ENCODE measurements at regions not wholly inside any gene's neighbourhood (a gene's known extent, or its start where the extent isn't known, plus 50 kb on each side); places are given as distances from the start of the nearest gene placed in this dataset.

- Histone ChIP-seq H3K4me1 (ENCODE audit: low read length) (no peaks in the 10 kb centered on the region), H3K79me2 (ENCODE audit: low read length) (no peaks in the 10 kb centered on the region), H3F3A (ENCODE audit: insufficient read depth, low read length) (no peaks in the 10 kb centered on the region), H4K20me1 (ENCODE audit: insufficient read depth, low read length) (no peaks in the 10 kb centered on the region), H3K9ac (ENCODE audit: low read length) (no peak overlapping the region), H3K9me3 (replicated peaks; ENCODE audit: insufficient read depth, low read length) (no peaks in the 10 kb centered on the region), H3K27me3 (replicated peaks; ENCODE audit: insufficient read depth, low read length) (peaks cover 41% of the 10 kb centered on the region), H3K4me2 (ENCODE audit: low read depth, low read length) (no peak overlapping the region), H3K9me2 (replicated peaks; ENCODE audit: insufficient read depth, low read length) (no peaks in the 10 kb centered on the region), H3K36me3 (replicated peaks; ENCODE audit: insufficient read depth, low read length) (no peaks in the 10 kb centered on the region), H3K27ac (ENCODE audit: low read length) (no peak overlapping the region), H3K4me3 (ENCODE audit: low read length) (no peak overlapping the region), H2AFZ (ENCODE audit: low read length) (no peak overlapping the region)
- TF ChIP-seq EZH2 (optimal IDR thresholded peaks at IDR 0.05; ENCODE audit: low read depth, low read length) (no peak), CTCF (IDR thresholded peaks at IDR 0.05; ENCODE audit: low read length) (no peak), EZH2phosphoT487 (IDR thresholded peaks at IDR 0.05; ENCODE audit: low read length) (no peak)
- DNase-seq = no peak
Observed at GRCh38 chr16:86931410-86931941, 353.1 kb downstream of the FOXL1 start.

- Histone ChIP-seq H3K27ac (ENCODE audit: low read length) (no peak overlapping the region), H3K9me3 (replicated peaks; ENCODE audit: insufficient read depth, low read length) (no peaks in the 10 kb centered on the region), H3K79me2 (ENCODE audit: low read length) (no peaks in the 10 kb centered on the region), H3K4me3 (ENCODE audit: low read length) (no peak overlapping the region), H3K4me1 (ENCODE audit: low read length) (no peaks in the 10 kb centered on the region), H3K9me2 (replicated peaks; ENCODE audit: insufficient read depth, low read length) (no peaks in the 10 kb centered on the region), H3K36me3 (replicated peaks; ENCODE audit: insufficient read depth, low read length) (no peaks in the 10 kb centered on the region), H3K4me2 (ENCODE audit: low read depth, low read length) (no peak overlapping the region), H3K9ac (ENCODE audit: low read length) (no peak overlapping the region), H3K27me3 (replicated peaks; ENCODE audit: insufficient read depth, low read length) (peaks cover 42% of the 10 kb centered on the region), H3F3A (ENCODE audit: insufficient read depth, low read length) (no peaks in the 10 kb centered on the region), H4K20me1 (ENCODE audit: insufficient read depth, low read length) (no peaks in the 10 kb centered on the region), H2AFZ (ENCODE audit: low read length) (no peak overlapping the region)
- DNase-seq = no peak
- TF ChIP-seq EZH2 (optimal IDR thresholded peaks at IDR 0.05; ENCODE audit: low read depth, low read length) (no peak), EZH2phosphoT487 (IDR thresholded peaks at IDR 0.05; ENCODE audit: low read length) (no peak), CTCF (IDR thresholded peaks at IDR 0.05; ENCODE audit: low read length) (no peak)
Observed at GRCh38 chr16:86932130-86932982, 354.0 kb downstream of the FOXL1 start.

- H3K9ac ChIP-seq (ENCODE audit: low read length) = no peak overlapping the region
- no peak for DNase-seq
- TF ChIP-seq EZH2phosphoT487 (IDR thresholded peaks at IDR 0.05; ENCODE audit: low read length) = no peak
Observed at GRCh38 chr16:86934581-86935375, 356.4 kb downstream of the FOXL1 start.

More at GRCh38 chr16:86934581-86935375, 356.4 kb downstream of the FOXL1 start:
- H3K9me3 ChIP-seq (replicated peaks; ENCODE audit: insufficient read depth, low read length) = no peaks in the 10 kb centered on the region
- no peak overlapping the region for H3K4me3 ChIP-seq (ENCODE audit: low read length)
- H3K9me2 ChIP-seq (replicated peaks; ENCODE audit: insufficient read depth, low read length) = no peaks in the 10 kb centered on the region
- no peaks in the 10 kb centered on the region for H3K79me2 ChIP-seq (ENCODE audit: low read length)
- H3K27ac ChIP-seq (ENCODE audit: low read length) = no peak overlapping the region
- no peaks in the 10 kb centered on the region for H3K36me3 ChIP-seq (replicated peaks; ENCODE audit: insufficient read depth, low read length)
- H3K27me3 ChIP-seq (replicated peaks; ENCODE audit: insufficient read depth, low read length) = peaks cover 54% of the 10 kb centered on the region
- no peak overlapping the region for H2AFZ ChIP-seq (ENCODE audit: low read length)
- no peak overlapping the region for H3K4me2 ChIP-seq (ENCODE audit: low read depth, low read length)
- no peaks in the 10 kb centered on the region for H3K4me1 ChIP-seq (ENCODE audit: low read length)
- no peaks in the 10 kb centered on the region for H4K20me1 ChIP-seq (ENCODE audit: insufficient read depth, low read length)
- H3F3A ChIP-seq (ENCODE audit: insufficient read depth, low read length) = no peaks in the 10 kb centered on the region
